Prostate gland (tissue), 2 donors: ENCODE measurements at regions not wholly inside any gene's neighbourhood (a gene's known extent, or its start where the extent isn't known, plus 50 kb on each side); places are given as distances from the start of the nearest gene placed in this dataset.

ENCODE experiments used
- CTCF ChIP-seq, 4 experiments: fragments of 200-600 bp in 2 of 4; fragments of 450-650 bp in 2 of 4; sonication (generic) in 2 of 4; IDR thresholded peaks; 1 replicate in 3 of 4; 2 replicates in 1 of 4; pipeline ENCODE4 v1.5.1; 2016 to 2019; ENCODE audit warnings: antibody characterized with exemption in 4 of 4, mild to moderate bottlenecking in 2 of 4, moderate library complexity in 2 of 4
- POLR2A ChIP-seq: fragments of 450-650 bp; IDR thresholded peaks from one replicate; pipeline ENCODE4 v1.6.1; 2016; ENCODE audit warnings: antibody characterized with exemption, mild to moderate bottlenecking

GRCh38 chr2:6264198-6264597 is 572.0 kb downstream of the SOX11 start:
- TF ChIP-seq POLR2A (no peak), CTCF (IDR thresholded peaks at IDR 0.05) (no peak)
